GM13976 (cell line): ENCODE measurements at regions not wholly inside any gene's neighbourhood (a gene's known extent, or its start where the extent isn't known, plus 50 kb on each side); places are given as distances from the start of the nearest gene placed in this dataset.
"Not testable (repeated sequence)": the region's sequence is repeated elsewhere in the genome, so short reads cannot be mapped to it uniquely, and the experiment has no call there.

ENCODE experiments used
- DNase-seq: peaks from one replicate; pipeline ENCODE4 v3.0.0; 2012; ENCODE audit warnings: low spot score
- in situ Hi-C: fragments of 300-500 bp; cut with MboI; formaldehyde crosslinking; loops from one replicate; pipeline ENCODE4 v1.12.0; 2022; ENCODE audit warnings: low sequenced_read_pairs, mixed read lengths, inconsistent platforms; ENCODE audit not compliant: unreplicated experiment
- TF ChIP-seq, protein P1 (sequence below): IDR thresholded peaks from 2 replicates; pipeline ENCODE4 v1.5.1; 2012; ENCODE audit warnings: borderline replicate concordance, mild to moderate bottlenecking; ENCODE audit not compliant: insufficient read depth; ENCODE audit errors: extremely low read depth, missing control alignments, control extremely low read depth

DNA sequence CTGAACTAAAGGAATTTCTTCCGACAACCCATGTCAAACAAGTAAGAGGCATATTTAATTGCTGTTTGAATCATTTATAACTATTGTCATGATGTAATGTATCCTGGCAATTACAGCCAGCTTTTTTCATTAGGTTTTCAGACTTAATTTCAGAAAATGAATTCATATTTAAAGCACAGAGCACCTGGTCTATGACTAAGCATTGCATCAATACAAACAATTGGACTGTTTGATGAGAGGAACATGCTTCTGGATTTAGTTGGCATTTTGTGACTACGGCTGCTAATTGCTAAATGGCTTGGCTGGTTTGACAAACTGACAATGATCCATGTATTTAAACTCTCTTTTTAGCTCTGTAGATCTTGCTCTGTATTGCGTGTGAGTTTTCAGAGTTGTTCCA, 853.4 kb downstream of the NCAM2 start:
- in situ Hi-C loops: no loop called here
- DNase-seq: no peak
- TF ChIP-seq, protein P1, sequence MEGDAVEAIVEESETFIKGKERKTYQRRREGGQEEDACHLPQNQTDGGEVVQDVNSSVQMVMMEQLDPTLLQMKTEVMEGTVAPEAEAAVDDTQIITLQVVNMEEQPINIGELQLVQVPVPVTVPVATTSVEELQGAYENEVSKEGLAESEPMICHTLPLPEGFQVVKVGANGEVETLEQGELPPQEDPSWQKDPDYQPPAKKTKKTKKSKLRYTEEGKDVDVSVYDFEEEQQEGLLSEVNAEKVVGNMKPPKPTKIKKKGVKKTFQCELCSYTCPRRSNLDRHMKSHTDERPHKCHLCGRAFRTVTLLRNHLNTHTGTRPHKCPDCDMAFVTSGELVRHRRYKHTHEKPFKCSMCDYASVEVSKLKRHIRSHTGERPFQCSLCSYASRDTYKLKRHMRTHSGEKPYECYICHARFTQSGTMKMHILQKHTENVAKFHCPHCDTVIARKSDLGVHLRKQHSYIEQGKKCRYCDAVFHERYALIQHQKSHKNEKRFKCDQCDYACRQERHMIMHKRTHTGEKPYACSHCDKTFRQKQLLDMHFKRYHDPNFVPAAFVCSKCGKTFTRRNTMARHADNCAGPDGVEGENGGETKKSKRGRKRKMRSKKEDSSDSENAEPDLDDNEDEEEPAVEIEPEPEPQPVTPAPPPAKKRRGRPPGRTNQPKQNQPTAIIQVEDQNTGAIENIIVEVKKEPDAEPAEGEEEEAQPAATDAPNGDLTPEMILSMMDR: no peak

DNA sequence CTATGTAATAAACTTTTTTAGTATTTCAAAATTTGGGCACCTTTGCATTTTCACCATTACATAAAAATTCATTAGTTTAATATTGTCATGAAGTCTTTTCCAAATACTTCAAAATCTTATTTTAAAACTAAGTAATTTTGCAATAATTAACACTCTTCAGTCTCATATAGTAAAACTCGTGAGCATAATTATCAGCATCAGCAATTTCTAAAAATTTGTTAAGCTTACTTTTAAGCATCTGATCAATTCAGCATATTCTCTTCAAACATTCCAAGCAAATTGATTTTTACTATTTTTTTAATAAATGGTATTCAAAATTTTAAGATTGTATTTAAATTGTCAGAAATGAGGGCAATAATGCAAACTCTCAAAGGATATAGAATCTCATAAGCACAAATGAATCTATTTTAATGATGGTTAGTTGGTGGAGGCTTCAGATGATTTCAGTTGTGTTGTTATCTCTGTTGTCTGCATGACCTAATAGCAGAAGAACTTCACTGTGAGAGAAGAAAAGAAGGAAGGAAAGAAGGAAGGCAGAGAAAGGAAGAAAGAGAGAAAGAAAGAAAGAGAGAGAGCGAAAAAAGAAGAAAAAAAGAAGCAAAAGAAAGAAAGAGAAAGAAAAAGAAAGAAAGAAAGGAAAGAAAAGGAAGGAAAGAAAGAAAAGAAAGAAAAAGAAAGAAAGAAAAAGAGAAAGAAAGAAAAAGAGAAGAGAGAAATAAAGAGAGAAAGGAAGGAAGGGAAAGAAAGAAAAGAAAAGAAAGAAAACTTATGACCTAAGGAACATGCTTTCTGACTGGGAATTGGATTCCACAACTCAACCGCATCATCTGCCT, 860.5 kb downstream of the NCAM2 start:
- DNase-seq: no peak
- TF ChIP-seq, protein P1: no peak
- in situ Hi-C loops: no loop called here

DNA sequence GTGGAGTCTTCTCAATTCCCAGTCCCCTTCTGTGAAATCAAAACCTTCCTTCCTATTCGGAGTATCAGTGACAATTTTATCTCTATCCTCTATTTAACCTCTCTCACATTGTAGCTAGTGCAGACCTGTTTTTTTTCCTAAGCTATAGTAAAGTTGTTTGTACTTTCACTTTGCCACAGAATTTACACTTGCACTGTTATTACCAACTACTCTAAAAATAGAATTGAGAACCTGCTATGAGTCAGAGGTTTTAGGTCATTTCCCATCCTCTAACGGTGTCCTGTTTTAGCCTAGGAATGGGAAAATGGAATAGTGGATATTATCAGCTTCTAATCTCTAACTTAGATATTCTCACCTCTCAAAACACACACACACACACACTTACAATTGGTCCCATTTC, 862.7 kb downstream of the NCAM2 start:
- TF ChIP-seq, protein P1: no peak
- DNase-seq: peak; percentile 7
- in situ Hi-C loops: no loop called here

DNA sequence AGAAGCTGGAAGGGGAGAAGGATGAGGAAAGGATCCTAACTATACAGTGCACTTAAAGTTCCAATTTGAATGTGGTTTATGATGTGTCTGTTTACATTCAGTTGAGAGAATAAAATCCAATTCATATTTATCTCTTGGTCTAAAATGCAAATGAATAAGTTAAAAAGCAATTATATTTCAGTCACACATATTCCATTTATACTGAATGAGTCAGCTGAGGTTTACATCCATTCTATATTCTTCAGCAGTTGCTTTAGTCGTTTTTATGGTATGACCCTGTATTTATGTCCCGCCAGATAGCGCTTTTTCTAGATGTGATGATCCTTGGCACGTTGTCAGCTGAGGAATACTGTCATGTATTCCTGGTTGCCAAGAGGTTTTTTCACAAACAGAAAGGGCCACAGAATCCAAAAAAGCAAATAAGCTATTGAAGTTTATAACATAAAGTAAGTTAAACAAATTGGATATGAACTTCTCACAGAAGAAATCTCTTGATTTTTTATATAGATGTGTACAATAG, 866.2 kb downstream of the NCAM2 start:
- TF ChIP-seq, protein P1: no peak
- in situ Hi-C loops: no loop called here
- no peak for DNase-seq

DNA sequence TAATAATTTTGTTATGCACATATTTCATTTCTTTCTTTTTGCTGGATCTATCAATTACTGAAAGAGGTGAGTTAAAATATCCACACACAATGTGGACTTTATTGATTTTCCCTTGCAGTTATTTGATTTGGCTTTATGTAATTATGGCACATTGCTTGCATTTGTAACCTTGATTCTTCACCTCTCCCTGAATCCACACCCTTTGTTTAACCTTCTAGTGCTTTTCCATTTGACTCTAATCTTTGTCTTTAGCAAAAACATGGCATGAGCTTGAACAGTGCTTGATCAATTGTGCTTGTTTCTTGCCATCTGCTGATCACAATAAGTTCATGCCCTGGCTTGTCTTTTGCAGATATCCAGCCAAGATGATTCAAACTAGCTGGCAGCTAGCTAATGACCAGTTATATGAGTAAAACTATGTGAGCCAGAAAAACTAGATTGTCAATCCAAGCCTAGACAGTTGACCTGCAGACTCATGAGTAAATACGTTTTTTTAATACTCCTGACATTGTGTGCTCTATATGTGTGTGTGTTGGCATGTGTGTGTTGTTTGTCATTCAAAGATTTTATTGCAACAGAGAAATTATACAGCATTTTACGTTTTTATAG, 899.2 kb downstream of the NCAM2 start:
- in situ Hi-C loops: no loop called here
- TF ChIP-seq, protein P1: no peak
- DNase-seq: no peak

DNA sequence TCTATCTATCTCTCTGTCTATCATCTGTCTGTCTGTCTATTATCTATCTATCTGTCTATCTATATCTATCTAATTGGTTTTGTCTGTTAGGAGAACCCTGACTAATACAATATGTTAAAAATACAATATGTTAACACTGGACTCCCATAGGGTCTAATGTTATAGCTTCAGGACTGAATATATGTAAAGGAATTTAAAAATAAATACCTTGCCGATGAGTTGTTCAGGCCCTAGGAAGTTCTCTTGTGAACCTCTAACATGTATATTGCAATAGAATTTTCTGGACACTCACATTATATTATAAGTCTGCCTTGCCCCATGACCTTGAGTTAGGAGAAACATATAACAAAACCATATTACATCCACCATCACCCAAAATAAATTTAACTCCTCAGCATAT, 900.6 kb downstream of the NCAM2 start:
- in situ Hi-C loops: no loop called here
- no peak for DNase-seq
- TF ChIP-seq, protein P1: no peak

DNA sequence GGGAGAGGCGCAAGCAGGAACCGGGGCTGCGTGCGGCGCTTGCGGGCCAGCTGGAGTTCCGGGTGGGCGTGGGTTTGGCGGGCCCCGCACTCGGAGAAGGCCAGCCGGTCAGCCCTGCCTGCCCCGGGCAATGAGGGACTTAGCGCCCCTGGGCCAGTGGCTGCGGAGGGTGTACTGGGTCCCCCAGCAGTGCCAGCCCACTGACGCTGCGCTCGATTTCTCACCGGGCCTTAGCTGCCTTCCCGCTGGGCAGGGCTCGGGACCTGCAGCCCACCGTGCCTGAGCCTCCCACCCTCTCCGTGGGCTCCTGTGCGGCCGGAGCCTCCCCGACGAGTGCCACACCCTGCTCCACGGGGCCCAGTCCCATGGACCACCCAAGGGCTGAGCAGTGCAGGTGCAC, 904.2 kb downstream of the NCAM2 start:
- in situ Hi-C loops, DNase-seq: not testable (repeated sequence)
